ENCODE measurements at regions not wholly inside any gene's neighbourhood (a gene's known extent, or its start where the extent isn't known, plus 50 kb on each side); places are given as distances from the start of the nearest gene placed in this dataset.

GRCh38 chr3:104835376-104835775, 531.3 kb upstream of the ALCAM start:
- no peak overlapping the region for H3K4me2 ChIP-seq (ENCODE audit: insufficient read depth, low read length, poor library complexity, severe bottlenecking)
- no peak overlapping the region for H2AK5ac ChIP-seq (ENCODE audit: low read depth, low read length)
- H3K27me3 ChIP-seq (ENCODE audit: control insufficient read depth in 3 of 3, insufficient read depth in 3 of 3, low read depth in 1 of 3, low read length in 3 of 3), result no peaks in the 10 kb centered on the region
- H2AFZ ChIP-seq (ENCODE audit: low read length), result no peak overlapping the region
- no peaks in the 10 kb centered on the region for H3K36me3 ChIP-seq (replicated peaks in 1 of 2; ENCODE audit: control insufficient read depth in 2 of 2, insufficient read depth in 2 of 2, low read length in 2 of 2)
- no peak overlapping the region for H3K4me3 ChIP-seq (ENCODE audit: low read length in 2 of 2)
- no peak overlapping the region for H4K8ac ChIP-seq (ENCODE audit: low read depth, low read length)
- H3K18ac ChIP-seq (ENCODE audit: low read length), result no peak overlapping the region
- no peak overlapping the region for H3K23ac ChIP-seq (ENCODE audit: low read depth, low read length, poor library complexity)
- H2BK12ac ChIP-seq (ENCODE audit: low read length), result no peak overlapping the region
- WGBS, 2 donors (ENCODE audit: extremely low coverage in 2 of 2, insufficient read length in 2 of 2, insufficient replicate concordance in 1 of 2), result no CpG with 5 or more reads among the region's 1 CpG
- H2BK120ac ChIP-seq (ENCODE audit: low read depth, low read length), result no peak overlapping the region
- H3K4ac ChIP-seq (ENCODE audit: low read length), result no peak overlapping the region
- no peak for DNase-seq (ENCODE audit: low spot score)
- H3K14ac ChIP-seq (ENCODE audit: low read length), result no peak overlapping the region
- H3K9me3 ChIP-seq (replicated peaks in 1 of 2; ENCODE audit: control insufficient read depth in 2 of 2, insufficient read depth in 1 of 2, low read depth in 1 of 2, low read length in 2 of 2), result no peaks in the 10 kb centered on the region
- H3K27ac ChIP-seq (replicated peaks; ENCODE audit: low read length), result no peak overlapping the region
- no peaks in the 10 kb centered on the region for H3K79me1 ChIP-seq (ENCODE audit: low read depth, low read length)
- no peak overlapping the region for H2BK5ac ChIP-seq (ENCODE audit: low read length)
- H3K4me1 ChIP-seq (ENCODE audit: control insufficient read depth in 2 of 2, insufficient read depth in 1 of 2, low read depth in 1 of 2, low read length in 2 of 2), result peaks cover 0 to 5% of the 10 kb centered on the region in 2 donors
- H3K9ac ChIP-seq (ENCODE audit: low read depth, low read length, poor library complexity), result no peak overlapping the region
- no peak overlapping the region for H2BK15ac ChIP-seq (ENCODE audit: low read length)
- H4K91ac ChIP-seq (ENCODE audit: low read depth, low read length, poor library complexity), result no peak overlapping the region

GRCh38 chr3:104846270-104846669, 520.4 kb upstream of the ALCAM start:
- Histone ChIP-seq H3K18ac (ENCODE audit: low read length) (no peak overlapping the region), H2BK5ac (ENCODE audit: low read length) (no peak overlapping the region), H4K91ac (ENCODE audit: low read depth, low read length, poor library complexity) (no peak overlapping the region), H3K14ac (ENCODE audit: low read length) (no peak overlapping the region), H3K4me2 (ENCODE audit: insufficient read depth, low read length, poor library complexity, severe bottlenecking) (no peak overlapping the region), H3K4ac (ENCODE audit: low read length) (no peak overlapping the region), H3K4me1 (ENCODE audit: control insufficient read depth in 2 of 2, insufficient read depth in 1 of 2, low read depth in 1 of 2, low read length in 2 of 2) (peaks cover 0 to 17% of the 10 kb centered on the region in 2 donors), H3K23ac (ENCODE audit: low read depth, low read length, poor library complexity) (no peak overlapping the region), H3K9me3 (replicated peaks in 1 of 2; ENCODE audit: control insufficient read depth in 2 of 2, insufficient read depth in 1 of 2, low read depth in 1 of 2, low read length in 2 of 2) (peaks cover 0 to 13% of the 10 kb centered on the region in 2 donors), H2AK5ac (ENCODE audit: low read depth, low read length) (no peak overlapping the region), H3K27me3 (ENCODE audit: control insufficient read depth in 3 of 3, insufficient read depth in 3 of 3, low read depth in 1 of 3, low read length in 3 of 3) (no peaks in the 10 kb centered on the region), H4K8ac (ENCODE audit: low read depth, low read length) (no peak overlapping the region), H2BK15ac (ENCODE audit: low read length) (no peak overlapping the region), H3K36me3 (replicated peaks in 1 of 2; ENCODE audit: control insufficient read depth in 2 of 2, insufficient read depth in 2 of 2, low read length in 2 of 2) (no peaks in the 10 kb centered on the region), H3K9ac (ENCODE audit: low read depth, low read length, poor library complexity) (no peak overlapping the region), H3K4me3 (ENCODE audit: low read length in 2 of 2) (no peak overlapping the region), H2AFZ (ENCODE audit: low read length) (no peak overlapping the region), H2BK12ac (ENCODE audit: low read length) (no peak overlapping the region), H3K27ac (replicated peaks; ENCODE audit: low read length) (no peak overlapping the region), H3K79me1 (ENCODE audit: low read depth, low read length) (no peaks in the 10 kb centered on the region), H2BK120ac (ENCODE audit: low read depth, low read length) (no peak overlapping the region)
- WGBS, 2 donors (ENCODE audit: extremely low coverage in 2 of 2, insufficient read length in 2 of 2, insufficient replicate concordance in 1 of 2), result no CpG with 5 or more reads among the region's 2 CpGs
- no peak for DNase-seq (ENCODE audit: low spot score)

- no peaks in the 10 kb centered on the region for H3K79me1 ChIP-seq (ENCODE audit: low read depth, low read length)
- H3K9ac ChIP-seq (ENCODE audit: low read depth, low read length, poor library complexity), result no peak overlapping the region
- H2BK12ac ChIP-seq (ENCODE audit: low read length), result no peak overlapping the region
- no peak overlapping the region for H3K4me3 ChIP-seq (ENCODE audit: low read length in 2 of 2)
- no peak overlapping the region for H3K23ac ChIP-seq (ENCODE audit: low read depth, low read length, poor library complexity)
- H3K14ac ChIP-seq (ENCODE audit: low read length), result no peak overlapping the region
- no CpG with 5 or more reads among the region's 2 CpGs for WGBS, 2 donors (ENCODE audit: extremely low coverage in 2 of 2, insufficient read length in 2 of 2, insufficient replicate concordance in 1 of 2)
- H4K8ac ChIP-seq (ENCODE audit: low read depth, low read length), result no peak overlapping the region
- H2AK5ac ChIP-seq (ENCODE audit: low read depth, low read length), result no peak overlapping the region
- H2BK120ac ChIP-seq (ENCODE audit: low read depth, low read length), result no peak overlapping the region
- no peak overlapping the region for H2BK5ac ChIP-seq (ENCODE audit: low read length)
- no peaks in the 10 kb centered on the region for H3K27me3 ChIP-seq (ENCODE audit: control insufficient read depth in 3 of 3, insufficient read depth in 3 of 3, low read depth in 1 of 3, low read length in 3 of 3)
- H2AFZ ChIP-seq (ENCODE audit: low read length), result no peak overlapping the region
- H4K91ac ChIP-seq (ENCODE audit: low read depth, low read length, poor library complexity), result no peak overlapping the region
- DNase-seq (ENCODE audit: low spot score), result no peak
- H3K4ac ChIP-seq (ENCODE audit: low read length), result no peak overlapping the region
- no peak overlapping the region for H3K27ac ChIP-seq (replicated peaks; ENCODE audit: low read length)
- H3K9me3 ChIP-seq (replicated peaks in 1 of 2; ENCODE audit: control insufficient read depth in 2 of 2, insufficient read depth in 1 of 2, low read depth in 1 of 2, low read length in 2 of 2), result peaks cover 0 to 13% of the 10 kb centered on the region in 2 donors
- H3K18ac ChIP-seq (ENCODE audit: low read length), result no peak overlapping the region
- H2BK15ac ChIP-seq (ENCODE audit: low read length), result no peak overlapping the region
- no peak overlapping the region for H3K4me2 ChIP-seq (ENCODE audit: insufficient read depth, low read length, poor library complexity, severe bottlenecking)
- H3K4me1 ChIP-seq (ENCODE audit: control insufficient read depth in 2 of 2, insufficient read depth in 1 of 2, low read depth in 1 of 2, low read length in 2 of 2), result peaks cover 0 to 17% of the 10 kb centered on the region in 2 donors
- H3K36me3 ChIP-seq (replicated peaks in 1 of 2; ENCODE audit: control insufficient read depth in 2 of 2, insufficient read depth in 2 of 2, low read length in 2 of 2), result no peaks in the 10 kb centered on the region
Measured at GRCh38 chr3:104849070-104849469, 517.6 kb upstream of the ALCAM start.

GRCh38 chr3:104854468-104854867, 512.2 kb upstream of the ALCAM start:
- no peak overlapping the region for H3K23ac ChIP-seq (ENCODE audit: low read depth, low read length, poor library complexity)
- H2AFZ ChIP-seq (ENCODE audit: low read length), result no peak overlapping the region
- no CpG with 5 or more reads among the region's 2 CpGs for WGBS, 2 donors (ENCODE audit: extremely low coverage in 2 of 2, insufficient read length in 2 of 2, insufficient replicate concordance in 1 of 2)
- no peaks in the 10 kb centered on the region for H3K9me3 ChIP-seq (replicated peaks in 1 of 2; ENCODE audit: control insufficient read depth in 2 of 2, insufficient read depth in 1 of 2, low read depth in 1 of 2, low read length in 2 of 2)
- no peak overlapping the region for H3K4ac ChIP-seq (ENCODE audit: low read length)
- no peak overlapping the region for H3K18ac ChIP-seq (ENCODE audit: low read length)
- H3K79me1 ChIP-seq (ENCODE audit: low read depth, low read length), result no peaks in the 10 kb centered on the region
- H4K91ac ChIP-seq (ENCODE audit: low read depth, low read length, poor library complexity), result no peak overlapping the region
- no peak for DNase-seq (ENCODE audit: low spot score)
- no peak overlapping the region for H2BK120ac ChIP-seq (ENCODE audit: low read depth, low read length)
- no peak overlapping the region for H3K27ac ChIP-seq (replicated peaks; ENCODE audit: low read length)
- no peak overlapping the region for H3K9ac ChIP-seq (ENCODE audit: low read depth, low read length, poor library complexity)
- H4K8ac ChIP-seq (ENCODE audit: low read depth, low read length), result no peak overlapping the region
- H2BK12ac ChIP-seq (ENCODE audit: low read length), result no peak overlapping the region
- H2BK15ac ChIP-seq (ENCODE audit: low read length), result no peak overlapping the region
- H3K4me1 ChIP-seq (ENCODE audit: control insufficient read depth in 2 of 2, insufficient read depth in 1 of 2, low read depth in 1 of 2, low read length in 2 of 2), result peaks cover 0 to 1% of the 10 kb centered on the region in 2 donors
- H3K14ac ChIP-seq (ENCODE audit: low read length), result no peak overlapping the region
- H2BK5ac ChIP-seq (ENCODE audit: low read length), result no peak overlapping the region
- no peak overlapping the region for H2AK5ac ChIP-seq (ENCODE audit: low read depth, low read length)
- H3K4me3 ChIP-seq (ENCODE audit: low read length in 2 of 2), result no peak overlapping the region
- H3K4me2 ChIP-seq (ENCODE audit: insufficient read depth, low read length, poor library complexity, severe bottlenecking), result no peak overlapping the region
- no peaks in the 10 kb centered on the region for H3K27me3 ChIP-seq (ENCODE audit: control insufficient read depth in 3 of 3, insufficient read depth in 3 of 3, low read depth in 1 of 3, low read length in 3 of 3)
- H3K36me3 ChIP-seq (replicated peaks in 1 of 2; ENCODE audit: control insufficient read depth in 2 of 2, insufficient read depth in 2 of 2, low read length in 2 of 2), result no peaks in the 10 kb centered on the region
